ENCODE measurements at regions not wholly inside any gene's neighbourhood (a gene's known extent, or its start where the extent isn't known, plus 50 kb on each side); places are given as distances from the start of the nearest gene placed in this dataset.

DNA sequence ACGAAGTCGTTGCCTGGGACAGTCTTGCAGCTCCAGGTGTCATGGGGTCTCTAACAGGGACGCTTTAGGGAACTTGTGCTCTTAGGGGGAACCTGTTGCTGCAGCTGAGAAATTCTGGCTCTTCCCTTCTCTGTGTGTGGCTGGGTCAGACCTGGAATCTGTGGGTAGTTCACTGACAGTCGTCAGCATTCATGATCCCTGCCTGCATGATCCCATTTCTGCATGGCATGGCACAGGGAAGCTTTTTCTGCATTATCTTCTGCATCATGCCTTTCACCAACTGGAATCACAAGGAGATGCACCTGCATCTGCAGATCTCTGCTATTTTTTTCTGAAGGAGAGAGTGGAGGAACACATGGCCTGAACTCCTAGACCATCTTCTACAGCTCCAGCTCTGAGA, 85.6 kb downstream of the SOX9 start:
- DNase-seq (ENCODE audit: unreplicated experiment), result no peak
- Mint-ChIP-seq H3K27me3 (ENCODE audit: insufficient read depth, unreplicated experiment) (peaks cover 43% of the 10 kb centered on the region), H3K4me3 (ENCODE audit: unreplicated experiment) (no peak overlapping the region), H3K4me1 (ENCODE audit: insufficient read depth, unreplicated experiment) (no peaks in the 10 kb centered on the region), H3K36me3 (ENCODE audit: insufficient read depth, unreplicated experiment) (no peaks in the 10 kb centered on the region), H3K9me3 (ENCODE audit: unreplicated experiment) (no peaks in the 10 kb centered on the region), H3K27ac (ENCODE audit: low read depth, unreplicated experiment) (no peak overlapping the region)
- CTCF ChIA-PET, result no interaction called here
- POLR2A ChIA-PET, result no interaction called here
- no TSS peak for BruUV-seq (replicated peaks)
- TF ChIP-seq, protein P1, sequence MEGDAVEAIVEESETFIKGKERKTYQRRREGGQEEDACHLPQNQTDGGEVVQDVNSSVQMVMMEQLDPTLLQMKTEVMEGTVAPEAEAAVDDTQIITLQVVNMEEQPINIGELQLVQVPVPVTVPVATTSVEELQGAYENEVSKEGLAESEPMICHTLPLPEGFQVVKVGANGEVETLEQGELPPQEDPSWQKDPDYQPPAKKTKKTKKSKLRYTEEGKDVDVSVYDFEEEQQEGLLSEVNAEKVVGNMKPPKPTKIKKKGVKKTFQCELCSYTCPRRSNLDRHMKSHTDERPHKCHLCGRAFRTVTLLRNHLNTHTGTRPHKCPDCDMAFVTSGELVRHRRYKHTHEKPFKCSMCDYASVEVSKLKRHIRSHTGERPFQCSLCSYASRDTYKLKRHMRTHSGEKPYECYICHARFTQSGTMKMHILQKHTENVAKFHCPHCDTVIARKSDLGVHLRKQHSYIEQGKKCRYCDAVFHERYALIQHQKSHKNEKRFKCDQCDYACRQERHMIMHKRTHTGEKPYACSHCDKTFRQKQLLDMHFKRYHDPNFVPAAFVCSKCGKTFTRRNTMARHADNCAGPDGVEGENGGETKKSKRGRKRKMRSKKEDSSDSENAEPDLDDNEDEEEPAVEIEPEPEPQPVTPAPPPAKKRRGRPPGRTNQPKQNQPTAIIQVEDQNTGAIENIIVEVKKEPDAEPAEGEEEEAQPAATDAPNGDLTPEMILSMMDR (IDR thresholded peaks at IDR 0.05; ENCODE audit: unreplicated experiment), result no peak
- intact Hi-C loops (cut with micrococcal nuclease), result no loop called here

DNA sequence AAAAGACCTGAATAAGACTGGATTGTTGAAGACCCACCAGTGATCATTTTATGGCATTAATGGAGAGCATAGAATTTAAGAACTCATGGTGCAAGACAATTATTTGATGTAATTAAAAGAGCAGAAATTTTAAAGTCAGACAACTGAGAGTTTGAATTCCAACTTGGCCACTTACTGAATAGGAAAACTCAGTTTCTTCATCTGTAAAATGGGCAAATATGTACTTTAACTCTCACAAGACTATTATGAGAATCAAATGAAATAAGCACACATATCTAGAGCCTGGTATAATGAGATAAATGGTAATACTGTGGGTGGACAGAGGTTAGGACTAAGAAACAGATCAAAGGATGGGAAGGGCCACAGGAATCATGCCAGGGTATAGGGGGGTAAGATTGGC, 88.0 kb downstream of the SOX9 start:
- Mint-ChIP-seq H3K4me1 (ENCODE audit: insufficient read depth, unreplicated experiment) (no peaks in the 10 kb centered on the region), H3K36me3 (ENCODE audit: insufficient read depth, unreplicated experiment) (no peaks in the 10 kb centered on the region), H3K27me3 (ENCODE audit: insufficient read depth, unreplicated experiment) (peaks cover 43% of the 10 kb centered on the region), H3K4me3 (ENCODE audit: unreplicated experiment) (no peak overlapping the region), H3K9me3 (ENCODE audit: unreplicated experiment) (no peaks in the 10 kb centered on the region), H3K27ac (ENCODE audit: low read depth, unreplicated experiment) (no peak overlapping the region)
- TF ChIP-seq, protein P1 (IDR thresholded peaks at IDR 0.05; ENCODE audit: unreplicated experiment), result no peak
- intact Hi-C loops (cut with micrococcal nuclease), result no loop called here
- ChIA-PET POLR2A (no interaction called here), CTCF (no interaction called here)
- no peak for DNase-seq (ENCODE audit: unreplicated experiment)
- BruUV-seq (replicated peaks), result no TSS peak

DNA sequence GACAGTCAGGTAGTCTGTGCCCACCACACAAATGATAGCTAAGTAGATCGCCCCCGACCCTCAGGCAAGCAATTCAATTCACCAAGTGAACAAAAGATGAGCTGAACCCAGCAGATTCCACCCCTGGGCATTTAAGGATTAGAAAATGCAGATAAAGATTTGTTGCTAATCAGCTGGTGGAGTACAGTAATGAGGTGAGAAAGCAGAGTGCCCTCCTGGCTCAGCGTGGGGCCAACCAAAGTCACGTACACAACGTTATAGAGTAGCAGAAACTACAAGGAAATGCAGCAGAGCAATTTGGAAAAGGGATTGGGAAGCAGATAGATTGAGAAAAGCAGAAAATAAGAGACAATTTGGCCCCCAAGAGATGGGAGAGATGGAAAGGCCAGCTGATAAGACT, 91.2 kb downstream of the SOX9 start:
- ChIA-PET POLR2A (no interaction called here), CTCF (no interaction called here)
- no TSS peak for BruUV-seq (replicated peaks)
- H3K4me1 Mint-ChIP-seq (ENCODE audit: insufficient read depth, unreplicated experiment), result no peaks in the 10 kb centered on the region
- no peak overlapping the region for H3K4me3 Mint-ChIP-seq (ENCODE audit: unreplicated experiment)
- no peaks in the 10 kb centered on the region for H3K36me3 Mint-ChIP-seq (ENCODE audit: insufficient read depth, unreplicated experiment)
- TF ChIP-seq, protein P1 (IDR thresholded peaks at IDR 0.05; ENCODE audit: unreplicated experiment), result no peak
- H3K9me3 Mint-ChIP-seq (ENCODE audit: unreplicated experiment), result no peaks in the 10 kb centered on the region
- H3K27me3 Mint-ChIP-seq (ENCODE audit: insufficient read depth, unreplicated experiment), result peaks cover 30% of the 10 kb centered on the region
- intact Hi-C loops (cut with micrococcal nuclease), result no loop called here
- DNase-seq (ENCODE audit: unreplicated experiment), result no peak
- H3K27ac Mint-ChIP-seq (ENCODE audit: low read depth, unreplicated experiment), result no peak overlapping the region

DNA sequence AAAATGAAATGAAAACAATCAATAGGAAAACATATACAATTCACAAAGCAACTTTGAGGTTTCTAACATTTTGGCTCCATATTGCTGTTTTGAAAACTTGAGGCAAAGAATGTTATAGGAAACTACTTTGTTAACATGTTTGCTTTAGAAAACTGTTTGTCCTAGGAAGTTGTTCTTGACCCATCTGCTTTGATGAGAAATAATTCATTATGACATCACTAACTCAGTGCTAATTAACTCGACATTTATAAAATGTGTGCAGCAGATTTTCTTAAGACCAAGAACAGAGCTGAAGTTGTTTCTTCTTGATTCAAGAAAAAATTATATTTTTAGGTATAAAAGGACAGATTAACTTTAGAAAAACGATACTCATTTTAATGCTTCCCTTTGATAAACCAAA, 94.7 kb downstream of the SOX9 start:
- intact Hi-C loops (cut with micrococcal nuclease), result no loop called here
- Mint-ChIP-seq H3K9me3 (ENCODE audit: unreplicated experiment) (no peaks in the 10 kb centered on the region), H3K4me1 (ENCODE audit: insufficient read depth, unreplicated experiment) (no peaks in the 10 kb centered on the region), H3K27me3 (ENCODE audit: insufficient read depth, unreplicated experiment) (peaks cover 16% of the 10 kb centered on the region), H3K27ac (ENCODE audit: low read depth, unreplicated experiment) (no peak overlapping the region), H3K4me3 (ENCODE audit: unreplicated experiment) (no peak overlapping the region), H3K36me3 (ENCODE audit: insufficient read depth, unreplicated experiment) (no peaks in the 10 kb centered on the region)
- CTCF ChIA-PET, result no interaction called here
- DNase-seq (ENCODE audit: unreplicated experiment), result no peak
- no TSS peak for BruUV-seq (replicated peaks)
- POLR2A ChIA-PET, result interaction anchor here (0.6 kb wide), 1 partner anchor 973 kb away, joined by 4 read pairs; no protein-coding TSS in a partner anchor
- TF ChIP-seq, protein P1 (IDR thresholded peaks at IDR 0.05; ENCODE audit: unreplicated experiment), result no peak
